Choroid plexus epithelial cell (primary cell): ENCODE measurements at regions not wholly inside any gene's neighbourhood (a gene's known extent, or its start where the extent isn't known, plus 50 kb on each side); places are given as distances from the start of the nearest gene placed in this dataset.
A peak's percentile ranks its signal among the peaks of the same experiment; 100 is the strongest.

Experiments
- DNase-seq: peaks from one replicate; pipeline ENCODE4 v3.0.0-alpha.2; 2010; ENCODE audit warnings: low read depth
- H3K4me3 ChIP-seq: 2 replicates; pipeline ENCODE4 v1.5.1; 2011; ENCODE audit warnings: low read depth, mild to moderate bottlenecking, control low read depth, low read length, moderate library complexity
- TF ChIP-seq, protein P1 (sequence below): conservative IDR thresholded peaks from 2 replicates; pipeline ENCODE4 v1.5.1; 2011; ENCODE audit warnings: low read depth, mild to moderate bottlenecking, control low read depth, inconsistent platforms, low read length, moderate library complexity

DNA sequence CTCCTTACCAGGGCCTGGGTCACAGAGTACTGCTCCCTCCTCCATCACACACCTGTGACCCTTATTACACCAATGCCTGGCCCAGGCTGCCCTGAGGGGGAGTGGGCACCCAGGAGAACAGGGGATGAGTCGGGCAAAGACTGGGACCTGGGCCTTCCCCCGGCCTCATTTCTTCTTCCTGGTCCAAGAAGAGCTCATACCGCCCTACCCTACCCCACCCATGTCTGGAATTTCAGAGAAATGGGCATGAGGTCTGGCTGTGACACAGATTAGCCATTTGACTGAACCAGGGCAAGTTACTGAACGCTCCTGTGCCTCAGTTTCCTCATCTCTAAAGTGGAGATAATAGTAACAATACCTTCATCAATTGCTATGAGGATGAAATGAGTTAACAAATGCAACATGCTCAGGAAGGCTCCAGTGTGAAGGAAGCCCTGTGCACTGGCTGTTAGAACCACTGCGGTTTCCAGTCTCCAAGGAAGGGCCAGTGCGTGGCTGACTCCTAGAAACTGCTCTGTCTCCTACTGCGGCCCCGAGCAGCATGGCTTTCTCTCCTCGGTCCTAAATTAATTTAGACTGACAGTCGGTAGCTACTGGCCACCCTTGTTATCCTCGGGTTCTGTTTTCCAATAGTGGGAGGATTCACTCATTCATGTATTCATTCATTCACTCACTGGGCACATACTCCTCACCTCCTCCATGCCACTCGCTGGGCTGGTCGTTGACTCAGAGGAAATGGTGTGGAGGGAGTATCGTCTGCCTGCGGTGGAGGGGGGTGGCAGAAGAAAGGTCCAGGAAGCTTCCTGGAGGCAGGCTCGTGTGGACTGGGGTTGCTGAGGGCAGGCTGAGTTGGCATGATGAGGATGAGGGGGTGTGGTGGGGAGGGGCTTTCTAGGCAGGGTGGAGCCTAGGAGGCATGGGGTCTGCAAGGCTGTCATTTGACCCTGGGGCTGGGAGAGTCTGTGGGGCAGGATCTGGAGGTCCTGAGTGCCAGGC lies 175.6 kb downstream of the GLI2 start:
- no peak for DNase-seq
- H3K4me3 ChIP-seq: no peak overlapping the region
- TF ChIP-seq, protein P1, sequence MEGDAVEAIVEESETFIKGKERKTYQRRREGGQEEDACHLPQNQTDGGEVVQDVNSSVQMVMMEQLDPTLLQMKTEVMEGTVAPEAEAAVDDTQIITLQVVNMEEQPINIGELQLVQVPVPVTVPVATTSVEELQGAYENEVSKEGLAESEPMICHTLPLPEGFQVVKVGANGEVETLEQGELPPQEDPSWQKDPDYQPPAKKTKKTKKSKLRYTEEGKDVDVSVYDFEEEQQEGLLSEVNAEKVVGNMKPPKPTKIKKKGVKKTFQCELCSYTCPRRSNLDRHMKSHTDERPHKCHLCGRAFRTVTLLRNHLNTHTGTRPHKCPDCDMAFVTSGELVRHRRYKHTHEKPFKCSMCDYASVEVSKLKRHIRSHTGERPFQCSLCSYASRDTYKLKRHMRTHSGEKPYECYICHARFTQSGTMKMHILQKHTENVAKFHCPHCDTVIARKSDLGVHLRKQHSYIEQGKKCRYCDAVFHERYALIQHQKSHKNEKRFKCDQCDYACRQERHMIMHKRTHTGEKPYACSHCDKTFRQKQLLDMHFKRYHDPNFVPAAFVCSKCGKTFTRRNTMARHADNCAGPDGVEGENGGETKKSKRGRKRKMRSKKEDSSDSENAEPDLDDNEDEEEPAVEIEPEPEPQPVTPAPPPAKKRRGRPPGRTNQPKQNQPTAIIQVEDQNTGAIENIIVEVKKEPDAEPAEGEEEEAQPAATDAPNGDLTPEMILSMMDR: no peak

DNA sequence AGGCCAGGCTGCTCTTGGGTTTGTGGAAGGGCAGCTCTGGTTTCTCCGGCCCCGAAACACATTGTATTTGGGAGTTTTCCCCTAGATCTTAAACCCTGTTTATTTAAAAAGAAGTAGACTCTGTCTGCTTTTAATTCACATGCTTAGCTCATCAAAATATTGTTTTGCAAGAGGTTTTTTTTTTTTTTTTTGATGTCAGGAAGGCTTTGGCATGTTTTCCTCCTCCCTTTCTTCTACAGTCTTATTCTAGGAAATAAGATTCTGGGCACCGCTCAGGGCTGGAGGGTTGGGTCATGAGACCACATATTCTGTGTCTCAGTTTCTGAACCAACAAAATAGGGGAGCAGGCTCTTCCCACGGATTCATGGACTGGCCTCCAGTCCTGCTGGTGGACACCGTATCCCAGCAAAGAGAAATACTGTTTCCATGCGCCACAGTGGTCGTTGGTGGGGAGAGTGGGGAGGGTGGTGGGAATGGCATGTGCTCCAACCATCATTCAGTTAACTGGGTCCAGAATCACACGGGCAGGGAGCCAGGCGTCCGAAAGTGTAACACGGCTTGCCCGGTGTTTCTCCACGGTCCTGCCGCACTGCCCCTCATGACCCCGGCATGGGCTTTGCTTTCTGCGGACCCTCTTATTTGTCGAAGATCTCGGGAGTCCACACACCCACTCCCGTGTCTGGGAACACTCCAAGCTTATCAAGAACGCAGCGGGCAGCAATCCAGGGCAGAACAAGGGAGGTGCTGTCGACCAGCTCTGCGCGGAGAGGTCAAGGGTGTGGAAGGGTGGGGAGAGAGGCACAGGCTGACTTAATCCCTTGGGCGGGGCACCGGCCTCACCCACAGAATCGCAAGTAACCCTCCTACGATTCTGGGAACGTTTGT lies 176.7 kb downstream of the GLI2 start:
- DNase-seq: peak; percentile 38
- TF ChIP-seq, protein P1: no peak
- no peak overlapping the region for H3K4me3 ChIP-seq

DNA sequence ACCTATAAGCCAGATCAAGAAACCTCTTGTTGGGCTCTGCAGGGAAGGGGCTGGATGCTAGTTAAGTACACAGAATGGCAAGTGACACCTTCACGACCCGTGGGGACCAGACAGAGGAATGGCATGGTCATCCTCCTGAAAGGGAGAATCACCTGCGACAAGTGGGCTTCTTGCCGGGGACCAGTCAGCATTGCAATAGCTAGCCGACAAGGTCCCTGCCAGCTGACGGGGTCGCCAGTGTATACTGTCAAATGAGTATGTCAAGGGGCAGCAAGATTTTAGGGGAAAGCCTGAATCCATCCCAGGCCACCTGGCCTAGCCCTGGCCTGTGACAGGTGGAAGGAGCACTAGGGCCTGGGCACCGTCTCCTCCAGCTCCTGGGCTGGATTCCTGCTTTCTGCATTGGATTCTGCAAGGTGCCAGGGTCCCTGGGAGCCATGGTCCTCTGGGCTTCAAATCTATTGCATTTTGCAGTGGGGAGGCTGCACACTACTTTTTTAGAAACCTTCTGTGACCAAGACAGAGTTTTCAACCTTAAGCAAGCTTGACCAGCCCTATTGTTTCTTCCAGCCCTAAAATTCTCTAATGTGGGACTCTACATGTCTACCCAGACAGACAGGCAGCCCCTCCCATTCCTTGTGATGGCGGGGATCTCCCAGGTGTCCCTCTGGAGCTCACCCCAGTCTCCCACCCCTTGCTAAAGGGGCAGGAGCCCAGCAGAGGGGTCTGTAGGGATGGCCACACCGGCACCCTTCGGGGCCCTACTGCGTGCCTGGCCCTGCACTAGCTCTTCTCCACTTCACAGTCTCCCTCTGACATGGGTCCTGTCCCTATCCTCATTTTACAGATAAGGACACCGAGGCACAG lies 178.5 kb downstream of the GLI2 start:
- TF ChIP-seq, protein P1: no peak
- DNase-seq: no peak
- H3K4me3 ChIP-seq: no peak overlapping the region

DNA sequence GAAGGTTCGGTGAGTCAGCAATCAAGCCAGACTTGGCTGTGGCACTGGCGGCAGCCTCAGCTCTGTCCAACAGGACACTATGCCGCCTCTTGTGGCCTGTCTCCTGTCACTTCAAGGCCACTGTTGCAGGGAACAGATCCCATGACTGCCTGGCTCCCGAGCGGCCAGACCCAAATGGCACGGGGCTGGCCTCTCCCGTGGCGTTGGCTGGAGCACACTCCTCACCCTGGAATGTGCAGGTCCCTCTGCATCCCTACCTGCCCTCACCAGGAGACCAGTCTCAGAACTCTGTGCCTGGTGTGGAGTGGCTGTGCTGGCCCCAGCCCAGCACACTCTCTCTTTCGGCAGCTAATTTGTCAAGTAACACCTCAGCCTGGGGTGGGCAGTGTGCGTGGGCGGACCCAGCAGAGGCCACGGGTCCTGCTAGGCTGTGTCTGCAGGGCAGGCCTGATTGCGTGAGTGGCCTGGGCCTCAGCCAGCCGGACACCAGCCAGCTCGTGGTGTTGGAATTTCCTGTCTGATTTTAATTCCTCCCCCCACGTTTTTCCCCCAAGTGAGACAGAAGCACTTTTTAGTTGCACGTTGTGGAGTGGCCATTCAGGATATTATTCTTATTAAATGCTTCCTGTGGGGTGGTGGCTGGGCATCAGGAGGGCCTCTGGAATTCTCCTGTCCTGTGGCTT lies 179.3 kb downstream of the GLI2 start:
- no peak overlapping the region for H3K4me3 ChIP-seq
- DNase-seq: peak; percentile 87
- TF ChIP-seq, protein P1: no peak

DNA sequence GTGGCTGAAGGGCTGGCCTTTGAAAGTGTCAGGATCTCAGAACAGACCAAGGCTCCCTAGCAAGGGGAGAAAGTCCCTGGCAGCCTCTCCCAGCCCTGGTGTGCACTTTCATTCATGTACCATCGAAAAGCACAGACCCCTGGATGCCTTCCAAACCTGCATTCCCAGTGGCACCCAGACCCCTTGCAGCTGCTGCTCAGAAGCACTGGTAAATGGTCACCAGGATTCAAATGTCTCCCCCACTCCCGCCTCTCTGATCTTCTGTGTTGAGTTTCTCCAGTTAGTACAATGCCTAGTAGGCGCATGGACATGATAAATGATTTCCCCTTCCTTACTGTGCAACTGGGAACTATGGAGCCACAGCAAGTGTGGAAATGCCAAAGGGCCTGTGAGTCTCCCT lies 180.0 kb downstream of the GLI2 start:
- DNase-seq: no peak
- H3K4me3 ChIP-seq: no peak overlapping the region
- TF ChIP-seq, protein P1: no peak

DNA sequence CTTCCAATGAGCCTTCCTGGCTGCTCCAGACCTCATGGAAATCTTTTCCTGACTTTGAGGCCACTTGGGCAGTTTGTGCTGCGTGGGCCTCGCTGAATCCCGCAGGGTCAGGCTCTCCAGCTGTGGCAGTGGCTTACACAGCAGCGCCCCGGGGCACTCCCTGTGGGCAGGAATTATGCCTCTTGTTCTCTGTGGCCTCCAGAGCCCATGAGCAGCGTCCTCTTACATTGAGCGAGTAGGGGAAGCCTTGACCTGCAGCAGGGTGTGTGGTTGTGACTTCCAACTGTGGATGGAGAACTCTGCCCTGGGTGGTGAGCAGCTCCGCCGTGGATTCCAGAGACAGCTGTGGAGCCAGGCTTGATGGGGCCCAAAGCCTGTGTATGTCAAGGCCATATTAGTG lies 180.8 kb downstream of the GLI2 start:
- no peak overlapping the region for H3K4me3 ChIP-seq
- no peak for DNase-seq

More for the DNA sequence above, 180.8 kb downstream of the GLI2 start:
- TF ChIP-seq, protein P1: no peak
